ENCODE measurements at regions not wholly inside any gene's neighbourhood (a gene's known extent, or its start where the extent isn't known, plus 50 kb on each side); places are given as distances from the start of the nearest gene placed in this dataset.

GRCh38 chr18:73805991-73806390, 341.6 kb downstream of the FBXO15 start:
- H3K4me1 ChIP-seq (ENCODE audit: insufficient read depth, low read length): no peaks in the 10 kb centered on the region
- no peak overlapping the region for H3K4me3 ChIP-seq (ENCODE audit: insufficient read depth, low read length)
- no peaks in the 10 kb centered on the region for H4K20me1 ChIP-seq (ENCODE audit: insufficient read depth, low read length)
- no peak overlapping the region for H3K27ac ChIP-seq (ENCODE audit: low read depth, low read length)
- H3K4me2 ChIP-seq (ENCODE audit: insufficient read depth, low read length): no peak overlapping the region
- TF ChIP-seq CTCF (IDR thresholded peaks at IDR 0.05; ENCODE audit: extremely low read depth, low read depth, low read length): no peak
- H3K9me3 ChIP-seq (ENCODE audit: low read depth, low read length): no peaks in the 10 kb centered on the region
- no peaks in the 10 kb centered on the region for H3K27me3 ChIP-seq (ENCODE audit: insufficient read depth, low read length)
- no peaks in the 10 kb centered on the region for H3K79me2 ChIP-seq (ENCODE audit: insufficient read depth, low read length)
- H3K36me3 ChIP-seq (ENCODE audit: insufficient read depth, low read length): no peaks in the 10 kb centered on the region
- no peak for DNase-seq (ENCODE audit: insufficient read length, low spot score, missing footprints)
- H2AFZ ChIP-seq (ENCODE audit: low read length): no peak overlapping the region

GRCh38 chr18:73797419-73797818, 350.2 kb downstream of the FBXO15 start:
- H3K4me3 ChIP-seq (ENCODE audit: insufficient read depth, low read length): no peak overlapping the region
- no peak overlapping the region for H3K4me2 ChIP-seq (ENCODE audit: insufficient read depth, low read length)
- H3K27ac ChIP-seq (ENCODE audit: low read depth, low read length): no peak overlapping the region
- H2AFZ ChIP-seq (ENCODE audit: low read length): no peak overlapping the region
- H3K4me1 ChIP-seq (ENCODE audit: insufficient read depth, low read length): no peaks in the 10 kb centered on the region
- DNase-seq (ENCODE audit: insufficient read length, low spot score, missing footprints): no peak
- H3K79me2 ChIP-seq (ENCODE audit: insufficient read depth, low read length): no peaks in the 10 kb centered on the region
- no peaks in the 10 kb centered on the region for H3K27me3 ChIP-seq (ENCODE audit: insufficient read depth, low read length)
- no peaks in the 10 kb centered on the region for H3K36me3 ChIP-seq (ENCODE audit: insufficient read depth, low read length)
- TF ChIP-seq CTCF (IDR thresholded peaks at IDR 0.05; ENCODE audit: extremely low read depth, low read depth, low read length): no peak
- no peaks in the 10 kb centered on the region for H4K20me1 ChIP-seq (ENCODE audit: insufficient read depth, low read length)
- H3K9me3 ChIP-seq (ENCODE audit: low read depth, low read length): no peaks in the 10 kb centered on the region

GRCh38 chr18:73793386-73793785, 354.2 kb downstream of the FBXO15 start:
- no peak overlapping the region for H3K4me2 ChIP-seq (ENCODE audit: insufficient read depth, low read length)
- no peak overlapping the region for H2AFZ ChIP-seq (ENCODE audit: low read length)
- H3K9me3 ChIP-seq (ENCODE audit: low read depth, low read length): no peaks in the 10 kb centered on the region
- no peak for TF ChIP-seq CTCF (IDR thresholded peaks at IDR 0.05; ENCODE audit: extremely low read depth, low read depth, low read length)
- no peaks in the 10 kb centered on the region for H3K27me3 ChIP-seq (ENCODE audit: insufficient read depth, low read length)
- no peaks in the 10 kb centered on the region for H3K36me3 ChIP-seq (ENCODE audit: insufficient read depth, low read length)
- no peak overlapping the region for H3K27ac ChIP-seq (ENCODE audit: low read depth, low read length)
- no peaks in the 10 kb centered on the region for H3K79me2 ChIP-seq (ENCODE audit: insufficient read depth, low read length)
- no peaks in the 10 kb centered on the region for H3K4me1 ChIP-seq (ENCODE audit: insufficient read depth, low read length)
- H4K20me1 ChIP-seq (ENCODE audit: insufficient read depth, low read length): no peaks in the 10 kb centered on the region
- H3K4me3 ChIP-seq (ENCODE audit: insufficient read depth, low read length): no peak overlapping the region
- DNase-seq (ENCODE audit: insufficient read length, low spot score, missing footprints): peak; percentile 71

GRCh38 chr18:73791081-73791480, 356.6 kb downstream of the FBXO15 start:
- no peaks in the 10 kb centered on the region for H3K4me1 ChIP-seq (ENCODE audit: insufficient read depth, low read length)
- no peak overlapping the region for H3K4me3 ChIP-seq (ENCODE audit: insufficient read depth, low read length)
- H4K20me1 ChIP-seq (ENCODE audit: insufficient read depth, low read length): no peaks in the 10 kb centered on the region
- no peaks in the 10 kb centered on the region for H3K27me3 ChIP-seq (ENCODE audit: insufficient read depth, low read length)
- H3K36me3 ChIP-seq (ENCODE audit: insufficient read depth, low read length): no peaks in the 10 kb centered on the region
- DNase-seq (ENCODE audit: insufficient read length, low spot score, missing footprints): peak; percentile 67
- H3K9me3 ChIP-seq (ENCODE audit: low read depth, low read length): no peaks in the 10 kb centered on the region
- H3K79me2 ChIP-seq (ENCODE audit: insufficient read depth, low read length): no peaks in the 10 kb centered on the region
- H2AFZ ChIP-seq (ENCODE audit: low read length): no peak overlapping the region
- TF ChIP-seq CTCF (IDR thresholded peaks at IDR 0.05; ENCODE audit: extremely low read depth, low read depth, low read length): no peak
- H3K27ac ChIP-seq (ENCODE audit: low read depth, low read length): no peak overlapping the region
- no peak overlapping the region for H3K4me2 ChIP-seq (ENCODE audit: insufficient read depth, low read length)

All from osteoblast (primary cell).